ENCODE measurements at regions not wholly inside any gene's neighbourhood (a gene's known extent, or its start where the extent isn't known, plus 50 kb on each side); places are given as distances from the start of the nearest gene placed in this dataset.

DNA sequence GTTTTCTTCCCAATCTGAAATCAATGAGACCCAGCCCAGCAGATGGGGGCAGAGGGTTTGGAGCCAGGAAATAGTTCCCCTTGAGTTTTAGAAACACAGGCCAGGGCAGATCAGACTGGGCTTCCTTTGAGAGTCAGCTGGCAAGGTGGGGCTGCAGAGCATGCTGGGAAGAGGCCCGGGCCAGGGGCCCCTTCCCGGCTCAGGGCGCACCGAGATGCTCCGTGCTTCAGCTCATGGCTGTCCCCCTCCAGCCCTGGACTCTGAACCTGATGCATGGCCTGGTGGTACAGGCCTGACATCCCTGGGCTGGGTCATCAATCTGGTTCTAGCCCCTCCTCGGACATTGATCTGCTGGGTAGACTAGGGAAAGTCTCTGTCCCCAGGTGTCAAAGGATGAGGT is 65.1 kb upstream of the RUNX3 start:
- TF ChIP-seq CTCF (IDR thresholded peaks at IDR 0.05) (no peak), POLR2AphosphoS5 (IDR thresholded peaks at IDR 0.05; ENCODE audit: insufficient read depth in 1 of 2, low read depth in 1 of 2) (no peak), POLR2A (IDR thresholded peaks at IDR 0.05) (no peak)
